DND-41 (cell line): ENCODE measurements at regions not wholly inside any gene's neighbourhood (a gene's known extent, or its start where the extent isn't known, plus 50 kb on each side); places are given as distances from the start of the nearest gene placed in this dataset.

ENCODE experiments used
- ATAC-seq: fragments of 200-7000 bp; cut with Tn5 transposase; 3 replicates; pipeline ENCODE4 v1.9.1; 2021; ENCODE audit warnings: low read depth; ENCODE audit not compliant: insufficient read depth
- DNase-seq: peaks from one replicate; pipeline ENCODE4 v3.0.0-alpha.2; 2020
- H2AFZ ChIP-seq: 2 replicates; pipeline ENCODE4 v1.6.0; 2012; ENCODE audit warnings: low read depth, low read length
- H3K27ac ChIP-seq: 2 replicates; pipeline ENCODE4 v1.5.1; 2012; ENCODE audit warnings: low read length, inconsistent platforms
- H3K27me3 ChIP-seq: fragments of 200-600 bp; sonication (generic); 2 replicates; pipeline ENCODE4 v1.6.0; 2012; ENCODE audit warnings: low read length, mild to moderate bottlenecking, inconsistent platforms; ENCODE audit not compliant: insufficient read depth, poor library complexity
- H3K36me3 ChIP-seq: 2 replicates; pipeline ENCODE4 v1.5.1; 2012; ENCODE audit warnings: low read length, inconsistent platforms; ENCODE audit not compliant: insufficient read depth
- H3K4me1 ChIP-seq: 2 replicates; pipeline ENCODE4 v1.5.1; 2012; ENCODE audit warnings: mild to moderate bottlenecking, low read length; ENCODE audit not compliant: insufficient read depth
- H3K4me2 ChIP-seq: 2 replicates; pipeline ENCODE4 v1.6.0; 2012; ENCODE audit warnings: mild to moderate bottlenecking, moderate library complexity, low read length, inconsistent platforms; ENCODE audit not compliant: insufficient read depth
- H3K4me3 ChIP-seq, 2 experiments: fragments of 200-600 bp in 1 of 2; shearing (Covaris generic) in 1 of 2; 2 replicates each; pipeline ENCODE4 v1.5.1; 2012 to 2016; ENCODE audit warnings: inconsistent platforms in 2 of 2, low read length in 2 of 2, mild to moderate bottlenecking in 2 of 2, low read depth in 1 of 2, moderate library complexity in 1 of 2
- H3K79me2 ChIP-seq: 2 replicates; pipeline ENCODE4 v1.6.0; 2012; ENCODE audit warnings: low read length, inconsistent platforms; ENCODE audit not compliant: insufficient read depth
- H3K9ac ChIP-seq: 2 replicates; pipeline ENCODE4 v1.6.0; 2012; ENCODE audit warnings: low read depth, mild to moderate bottlenecking, inconsistent platforms, low read length, moderate library complexity
- H3K9me3 ChIP-seq: 2 replicates; pipeline ENCODE4 v1.5.1; 2012; ENCODE audit warnings: low read length, moderate library complexity, mild to moderate bottlenecking, inconsistent platforms; ENCODE audit not compliant: insufficient read depth, severe bottlenecking
- H4K20me1 ChIP-seq: 2 replicates; pipeline ENCODE4 v1.6.0; 2012; ENCODE audit warnings: low read length; ENCODE audit not compliant: insufficient read depth
- EZH2 ChIP-seq: IDR thresholded peaks from 3 replicates; pipeline ENCODE4 v1.6.1; 2012; ENCODE audit warnings: borderline replicate concordance, low read depth, mild to moderate bottlenecking, moderate library complexity, low read length, inconsistent platforms; ENCODE audit not compliant: severe bottlenecking
- TF ChIP-seq, protein P1 (sequence below): IDR thresholded peaks from 2 replicates; pipeline ENCODE4 v1.5.1; 2012; ENCODE audit warnings: borderline replicate concordance, low read length, moderate library complexity, mild to moderate bottlenecking; ENCODE audit not compliant: poor library complexity, severe bottlenecking; ENCODE audit errors: extremely low read depth

DNA sequence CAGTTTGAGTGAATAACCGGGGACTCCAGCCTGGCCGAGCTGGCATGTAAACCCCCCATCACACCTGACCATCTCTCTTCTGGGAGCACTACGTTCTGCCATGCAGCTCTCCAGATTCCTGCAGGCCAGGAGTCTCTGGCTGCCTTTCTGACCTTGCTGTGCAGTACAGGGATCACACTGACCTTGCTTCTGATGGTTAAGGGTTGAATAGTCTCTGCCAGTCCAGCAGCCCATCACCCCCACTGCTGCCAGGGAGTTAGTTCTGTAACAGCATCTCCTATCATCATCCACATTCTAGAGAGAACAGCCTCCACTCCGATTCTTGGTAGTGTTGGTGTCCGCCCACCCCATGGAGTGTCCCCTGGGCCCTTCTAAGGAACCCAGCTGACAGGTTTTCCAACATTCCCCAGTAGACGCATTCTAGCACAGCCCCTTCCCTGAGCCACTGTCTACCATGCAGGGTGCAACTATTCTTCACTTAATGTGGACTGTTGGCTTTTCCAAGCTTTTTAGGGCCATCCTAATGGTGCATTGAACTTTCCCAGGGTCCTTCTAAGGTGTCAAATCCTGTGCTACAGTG is 109.8 kb downstream of the RIPK4 start:
- H3K4me3 ChIP-seq, result no peak overlapping the region
- H3K9ac ChIP-seq, result no peak overlapping the region
- H3K79me2 ChIP-seq, result no peaks in the 10 kb centered on the region
- no peaks in the 10 kb centered on the region for H3K27me3 ChIP-seq
- H3K36me3 ChIP-seq, result no peaks in the 10 kb centered on the region
- DNase-seq (no peak), ATAC-seq (no peak)
- no peak overlapping the region for H3K4me2 ChIP-seq
- H2AFZ ChIP-seq, result no peak overlapping the region
- no peak for TF ChIP-seq EZH2
- TF ChIP-seq, protein P1, sequence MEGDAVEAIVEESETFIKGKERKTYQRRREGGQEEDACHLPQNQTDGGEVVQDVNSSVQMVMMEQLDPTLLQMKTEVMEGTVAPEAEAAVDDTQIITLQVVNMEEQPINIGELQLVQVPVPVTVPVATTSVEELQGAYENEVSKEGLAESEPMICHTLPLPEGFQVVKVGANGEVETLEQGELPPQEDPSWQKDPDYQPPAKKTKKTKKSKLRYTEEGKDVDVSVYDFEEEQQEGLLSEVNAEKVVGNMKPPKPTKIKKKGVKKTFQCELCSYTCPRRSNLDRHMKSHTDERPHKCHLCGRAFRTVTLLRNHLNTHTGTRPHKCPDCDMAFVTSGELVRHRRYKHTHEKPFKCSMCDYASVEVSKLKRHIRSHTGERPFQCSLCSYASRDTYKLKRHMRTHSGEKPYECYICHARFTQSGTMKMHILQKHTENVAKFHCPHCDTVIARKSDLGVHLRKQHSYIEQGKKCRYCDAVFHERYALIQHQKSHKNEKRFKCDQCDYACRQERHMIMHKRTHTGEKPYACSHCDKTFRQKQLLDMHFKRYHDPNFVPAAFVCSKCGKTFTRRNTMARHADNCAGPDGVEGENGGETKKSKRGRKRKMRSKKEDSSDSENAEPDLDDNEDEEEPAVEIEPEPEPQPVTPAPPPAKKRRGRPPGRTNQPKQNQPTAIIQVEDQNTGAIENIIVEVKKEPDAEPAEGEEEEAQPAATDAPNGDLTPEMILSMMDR, result no peak
- no peaks in the 10 kb centered on the region for H3K4me1 ChIP-seq
- H4K20me1 ChIP-seq, result no peaks in the 10 kb centered on the region
- peaks cover 8% of the 10 kb centered on the region for H3K9me3 ChIP-seq
- H3K27ac ChIP-seq, result no peak overlapping the region

DNA sequence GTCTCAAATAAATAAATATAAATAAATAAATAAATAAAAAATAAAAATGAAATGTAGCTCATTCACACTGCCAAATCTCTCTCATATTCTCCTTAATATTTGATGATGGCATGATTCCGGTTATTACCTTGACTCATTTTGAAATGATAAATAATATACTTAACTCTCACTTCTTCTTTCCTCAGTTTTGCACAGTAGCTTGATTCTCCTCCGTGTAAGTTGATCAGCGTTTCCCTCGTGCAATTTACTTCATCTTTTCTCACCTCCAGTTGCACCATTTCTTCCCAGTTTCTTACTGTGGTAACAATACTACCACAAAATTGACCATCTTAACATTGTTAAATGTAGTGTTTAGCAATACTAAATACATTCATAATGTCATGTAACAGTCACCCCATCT is 111.6 kb downstream of the RIPK4 start:
- Histone ChIP-seq H4K20me1 (no peaks in the 10 kb centered on the region), H3K4me3 (no peak overlapping the region), H2AFZ (no peak overlapping the region), H3K27ac (no peak overlapping the region), H3K4me1 (no peaks in the 10 kb centered on the region), H3K9ac (no peak overlapping the region), H3K27me3 (no peaks in the 10 kb centered on the region), H3K36me3 (no peaks in the 10 kb centered on the region), H3K4me2 (no peak overlapping the region), H3K79me2 (no peaks in the 10 kb centered on the region), H3K9me3 (peaks cover 8% of the 10 kb centered on the region)
- DNase-seq, result no peak
- ATAC-seq, result no peak
- TF ChIP-seq, protein P1, result no peak
- TF ChIP-seq EZH2, result no peak

DNA sequence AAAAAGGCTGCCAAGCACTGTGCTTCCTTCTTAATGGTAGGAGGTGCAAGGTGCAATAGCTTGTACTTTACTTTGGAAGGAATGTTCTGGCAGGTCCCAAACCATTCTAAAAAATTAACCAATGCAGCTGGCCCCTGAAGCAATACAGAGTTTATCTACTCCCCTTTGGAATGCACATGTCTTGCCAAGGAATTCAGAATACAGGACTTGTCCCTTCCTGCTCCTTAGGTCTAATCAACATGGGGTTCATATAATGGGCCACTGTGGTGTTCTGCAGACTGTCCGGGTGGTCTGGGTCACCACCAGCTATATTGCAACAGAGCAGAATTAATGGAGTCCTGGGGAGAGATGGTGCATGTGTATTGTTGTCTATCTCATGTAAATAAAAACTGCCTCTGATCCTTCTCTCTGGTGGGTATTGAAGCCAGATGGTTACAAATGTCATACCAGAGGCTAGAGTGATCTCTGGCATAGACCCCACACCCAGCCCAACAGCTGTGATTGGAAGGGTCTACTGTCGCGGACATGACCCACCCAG is 112.8 kb downstream of the RIPK4 start:
- Histone ChIP-seq H3K4me1 (no peaks in the 10 kb centered on the region), H3K9me3 (peaks cover 8% of the 10 kb centered on the region), H3K79me2 (no peaks in the 10 kb centered on the region), H3K4me2 (no peak overlapping the region), H4K20me1 (no peaks in the 10 kb centered on the region), H3K4me3 (no peak overlapping the region), H3K27me3 (no peaks in the 10 kb centered on the region), H3K27ac (no peak overlapping the region), H3K9ac (no peak overlapping the region), H3K36me3 (no peaks in the 10 kb centered on the region), H2AFZ (no peak overlapping the region)
- DNase-seq (no peak), ATAC-seq (no peak)
- no peak for TF ChIP-seq EZH2
- TF ChIP-seq, protein P1, result no peak
